Caco-2 (cell line): ENCODE measurements at regions not wholly inside any gene's neighbourhood (a gene's known extent, or its start where the extent isn't known, plus 50 kb on each side); places are given as distances from the start of the nearest gene placed in this dataset.

Source experiments
- BruUV-seq: library from RNA; stranded (reverse); fragments of 400-500 nt; replicated peaks from 2 replicates; lab custom pipeline; 2021; lab: Mats Ljungman, UMichigan
- CTCF ChIA-PET: fragments of 300-600 bp; sonication (Branson Sonifier 250); formaldehyde crosslinking; loops from one replicate; lab custom pipeline; 2022; ENCODE audit warnings: antibody characterized with exemption; lab: Charles Lee
- POLR2A ChIA-PET: fragments of 300-600 bp; sonication (Branson Sonifier 250); formaldehyde crosslinking; loops from one replicate; lab custom pipeline; 2022; ENCODE audit warnings: antibody characterized with exemption; lab: Charles Lee
- DNase-seq, 2 experiments: peaks; one replicate each; pipeline versions ENCODE4 v3.0.0 to v3.0.0-alpha.2; 2020 to 2022
- H3K27me3 ChIP-seq: replicated peaks from 2 replicates; pipeline ENCODE4 v1.6.0; 2011; ENCODE audit warnings: low read length; ENCODE audit not compliant: control insufficient read depth, insufficient read depth
- H3K36me3 ChIP-seq: 2 replicates; pipeline ENCODE4 v1.5.1; 2011; ENCODE audit warnings: low read length; ENCODE audit not compliant: control insufficient read depth, insufficient read depth
- H3K4me1 ChIP-seq: fragments of 250-450 bp; sonication (Bioruptor Pico); 2 replicates; pipeline ENCODE4 v1.5.1; 2020; ENCODE audit warnings: mild to moderate bottlenecking
- H3K4me3 ChIP-seq: 2 replicates; pipeline ENCODE4 v1.5.1; 2011; ENCODE audit warnings: low read depth, mild to moderate bottlenecking, control low read depth, low read length
- H3K9me3 ChIP-seq: fragments of 250-450 bp; sonication (Bioruptor Pico); 2 replicates; pipeline ENCODE4 v1.5.1; 2020; ENCODE audit warnings: mild to moderate bottlenecking, moderate library complexity
- H3K27ac Mint-ChIP-seq: one replicate; pipeline ENCODE4 v1.8.0; 2022; ENCODE audit warnings: mixed read lengths; ENCODE audit not compliant: unreplicated experiment
- H3K27me3 Mint-ChIP-seq: one replicate; pipeline ENCODE4 v1.8.0; 2022; ENCODE audit warnings: mixed read lengths; ENCODE audit not compliant: insufficient read depth, unreplicated experiment
- H3K36me3 Mint-ChIP-seq: one replicate; pipeline ENCODE4 v1.8.0; 2022; ENCODE audit warnings: mild to moderate bottlenecking, mixed read lengths; ENCODE audit not compliant: insufficient read depth, unreplicated experiment
- H3K4me1 Mint-ChIP-seq: one replicate; pipeline ENCODE4 v1.8.0; 2022; ENCODE audit warnings: low read depth, mixed read lengths; ENCODE audit not compliant: unreplicated experiment
- H3K4me3 Mint-ChIP-seq: one replicate; pipeline ENCODE4 v1.8.0; 2022; ENCODE audit warnings: mild to moderate bottlenecking, moderate library complexity, mixed read lengths; ENCODE audit not compliant: unreplicated experiment
- H3K9me3 Mint-ChIP-seq: one replicate; pipeline ENCODE4 v1.8.0; 2022; ENCODE audit warnings: mixed read lengths; ENCODE audit not compliant: unreplicated experiment
- intact Hi-C: fragments of 100-400 bp; cut with micrococcal nuclease; formaldehyde crosslinking; loops from one replicate; pipeline ENCODE4 v1.10.0; 2022; ENCODE audit not compliant: unreplicated experiment
- TF ChIP-seq, protein P1 (sequence below), 2 experiments: fragments of 200-600 bp in 1 of 2; IDR thresholded peaks; 1 replicate in 1 of 2; 2 replicates in 1 of 2; pipeline versions ENCODE4 v1.5.1 to v1.8.0; 2011 to 2022; ENCODE audit warnings: antibody characterized with exemption in 1 of 2, control low read depth in 1 of 2, inconsistent platforms in 1 of 2, low read depth in 1 of 2, low read length in 1 of 2, mild to moderate bottlenecking in 1 of 2, moderate library complexity in 1 of 2; ENCODE audit not compliant: insufficient read depth in 1 of 2, severe bottlenecking in 1 of 2, unreplicated experiment in 1 of 2

- Histone ChIP-seq H3K9me3 (no peaks in the 10 kb centered on the region), H3K4me3 (no peak overlapping the region), H3K27me3 (no peaks in the 10 kb centered on the region), H3K4me1 (no peaks in the 10 kb centered on the region), H3K36me3 (no peaks in the 10 kb centered on the region)
- peaks cover 3% of the 10 kb centered on the region for H3K27me3 Mint-ChIP-seq
- no peaks in the 10 kb centered on the region for H3K9me3 Mint-ChIP-seq
- no TSS peak for BruUV-seq
- TF ChIP-seq, protein P1, sequence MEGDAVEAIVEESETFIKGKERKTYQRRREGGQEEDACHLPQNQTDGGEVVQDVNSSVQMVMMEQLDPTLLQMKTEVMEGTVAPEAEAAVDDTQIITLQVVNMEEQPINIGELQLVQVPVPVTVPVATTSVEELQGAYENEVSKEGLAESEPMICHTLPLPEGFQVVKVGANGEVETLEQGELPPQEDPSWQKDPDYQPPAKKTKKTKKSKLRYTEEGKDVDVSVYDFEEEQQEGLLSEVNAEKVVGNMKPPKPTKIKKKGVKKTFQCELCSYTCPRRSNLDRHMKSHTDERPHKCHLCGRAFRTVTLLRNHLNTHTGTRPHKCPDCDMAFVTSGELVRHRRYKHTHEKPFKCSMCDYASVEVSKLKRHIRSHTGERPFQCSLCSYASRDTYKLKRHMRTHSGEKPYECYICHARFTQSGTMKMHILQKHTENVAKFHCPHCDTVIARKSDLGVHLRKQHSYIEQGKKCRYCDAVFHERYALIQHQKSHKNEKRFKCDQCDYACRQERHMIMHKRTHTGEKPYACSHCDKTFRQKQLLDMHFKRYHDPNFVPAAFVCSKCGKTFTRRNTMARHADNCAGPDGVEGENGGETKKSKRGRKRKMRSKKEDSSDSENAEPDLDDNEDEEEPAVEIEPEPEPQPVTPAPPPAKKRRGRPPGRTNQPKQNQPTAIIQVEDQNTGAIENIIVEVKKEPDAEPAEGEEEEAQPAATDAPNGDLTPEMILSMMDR (IDR thresholded peaks at IDR 0.05; ENCODE audit: insufficient read depth in 1 of 2, low read depth in 1 of 2, low read length in 1 of 2, severe bottlenecking in 1 of 2, unreplicated experiment in 1 of 2): no peak
- intact Hi-C loops: no loop called here
- POLR2A ChIA-PET: no interaction called here
- H3K4me3 Mint-ChIP-seq: no peak overlapping the region
- no peaks in the 10 kb centered on the region for H3K36me3 Mint-ChIP-seq
- no peaks in the 10 kb centered on the region for H3K4me1 Mint-ChIP-seq
- H3K27ac Mint-ChIP-seq: no peak overlapping the region
- CTCF ChIA-PET: no interaction called here
- no peak for DNase-seq
Observed at GRCh38 chr2:217242947-217243346, 383.1 kb upstream of the TNP1 start.

DNA sequence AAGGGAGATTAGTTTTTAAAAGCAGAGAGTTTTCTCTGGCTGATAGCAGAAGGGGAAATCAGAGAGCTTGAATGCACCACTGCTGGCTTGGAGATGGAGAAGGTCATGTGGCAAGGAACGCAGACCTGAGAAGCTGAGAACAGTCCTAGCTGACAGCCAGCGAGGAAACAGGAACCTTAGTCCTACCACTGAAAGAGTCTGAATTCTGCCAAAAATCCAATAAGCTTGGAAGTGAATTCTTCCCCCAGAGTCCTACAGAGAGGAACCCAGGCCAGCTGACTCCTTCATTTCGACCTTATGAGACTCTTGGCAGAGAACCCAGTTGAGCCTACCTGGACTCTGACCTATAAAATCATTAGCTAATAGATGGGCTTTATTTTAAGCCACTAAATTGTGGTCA lies 371.9 kb upstream of the TNP1 start:
- DNase-seq: no peak
- no peaks in the 10 kb centered on the region for H3K36me3 ChIP-seq
- no TSS peak for BruUV-seq
- Mint-ChIP-seq H3K4me1 (peaks cover 7% of the 10 kb centered on the region), H3K4me3 (no peak overlapping the region), H3K27ac (no peak overlapping the region), H3K27me3 (peaks cover 13% of the 10 kb centered on the region), H3K36me3 (no peaks in the 10 kb centered on the region), H3K9me3 (peaks cover 18% of the 10 kb centered on the region)
- intact Hi-C loops: no loop called here
- H3K4me3 ChIP-seq: no peak overlapping the region
- no peaks in the 10 kb centered on the region for H3K9me3 ChIP-seq
- POLR2A ChIA-PET: no interaction called here
- CTCF ChIA-PET: no interaction called here
- no peaks in the 10 kb centered on the region for H3K27me3 ChIP-seq
- TF ChIP-seq, protein P1 (IDR thresholded peaks at IDR 0.05; ENCODE audit: insufficient read depth in 1 of 2, low read depth in 1 of 2, low read length in 1 of 2, severe bottlenecking in 1 of 2, unreplicated experiment in 1 of 2): no peak
- H3K4me1 ChIP-seq: no peaks in the 10 kb centered on the region

DNA sequence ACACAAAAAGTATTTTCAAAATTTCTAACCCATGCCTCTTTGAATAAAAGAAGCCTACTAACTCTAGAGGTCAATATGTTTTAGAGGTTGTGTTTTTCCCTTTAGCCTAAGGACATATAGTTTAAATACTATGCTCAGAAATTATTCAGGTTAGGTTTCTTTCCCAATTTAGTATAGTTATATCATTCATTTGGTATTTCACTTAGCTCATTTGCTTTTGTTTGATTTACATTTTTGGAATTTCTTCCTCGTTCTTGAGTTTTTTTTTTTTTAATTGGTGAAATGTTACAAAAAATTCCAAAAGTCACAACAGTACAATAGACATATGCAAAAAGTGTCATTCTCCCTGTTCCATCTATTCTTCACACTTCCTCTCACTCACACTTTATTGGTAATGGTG lies 371.3 kb upstream of the TNP1 start:
- Mint-ChIP-seq H3K4me1 (peaks cover 7% of the 10 kb centered on the region), H3K9me3 (peaks cover 12% of the 10 kb centered on the region), H3K36me3 (no peaks in the 10 kb centered on the region), H3K27ac (no peak overlapping the region), H3K27me3 (peaks cover 8% of the 10 kb centered on the region), H3K4me3 (no peak overlapping the region)
- Histone ChIP-seq H3K9me3 (no peaks in the 10 kb centered on the region), H3K4me3 (no peak overlapping the region), H3K36me3 (no peaks in the 10 kb centered on the region), H3K27me3 (no peaks in the 10 kb centered on the region), H3K4me1 (no peaks in the 10 kb centered on the region)
- no TSS peak for BruUV-seq
- no peak for DNase-seq
- intact Hi-C loops: no loop called here
- POLR2A ChIA-PET: no interaction called here
- TF ChIP-seq, protein P1 (IDR thresholded peaks at IDR 0.05; ENCODE audit: insufficient read depth in 1 of 2, low read depth in 1 of 2, low read length in 1 of 2, severe bottlenecking in 1 of 2, unreplicated experiment in 1 of 2): no peak
- CTCF ChIA-PET: no interaction called here
